GM18511 (cell line): ENCODE measurements at regions not wholly inside any gene's neighbourhood (a gene's known extent, or its start where the extent isn't known, plus 50 kb on each side); places are given as distances from the start of the nearest gene placed in this dataset.

Source experiments
- ATAC-seq: cut with Tn5 transposase; IDR thresholded peaks from one replicate; pipeline ENCODE4 v1.9.1; 2021; ENCODE audit warnings: mild to moderate bottlenecking, moderate library complexity; ENCODE audit not compliant: unreplicated experiment

DNA sequence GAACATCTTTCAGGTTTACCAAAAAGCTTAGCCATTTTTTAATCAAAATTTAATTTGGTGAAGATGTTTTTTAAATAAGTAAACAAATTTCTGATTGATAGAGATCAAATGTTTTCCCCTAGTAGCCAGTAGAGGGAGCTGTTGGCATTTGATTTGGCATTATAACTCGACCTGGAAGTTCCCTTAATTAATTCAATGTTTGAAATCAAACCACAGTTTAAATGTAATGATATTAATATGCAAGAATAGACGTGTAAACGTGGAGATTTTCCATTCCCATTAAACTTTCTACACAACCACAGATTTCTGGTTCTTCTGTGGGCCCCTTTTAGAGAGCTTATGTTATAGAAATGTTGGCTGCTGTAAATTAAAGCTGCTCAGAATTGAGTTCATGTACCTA is 148.1 kb upstream of the MPDZ start:
- ATAC-seq = no peak

- ATAC-seq = no peak
Observed at GRCh38 chr9:13426606-13427005, 147.1 kb upstream of the MPDZ start.

GRCh38 chr9:13424872-13425271 is 145.4 kb upstream of the MPDZ start:
- no peak for ATAC-seq

GRCh38 chr9:13424204-13424603 is 144.7 kb upstream of the MPDZ start:
- ATAC-seq = no peak

DNA sequence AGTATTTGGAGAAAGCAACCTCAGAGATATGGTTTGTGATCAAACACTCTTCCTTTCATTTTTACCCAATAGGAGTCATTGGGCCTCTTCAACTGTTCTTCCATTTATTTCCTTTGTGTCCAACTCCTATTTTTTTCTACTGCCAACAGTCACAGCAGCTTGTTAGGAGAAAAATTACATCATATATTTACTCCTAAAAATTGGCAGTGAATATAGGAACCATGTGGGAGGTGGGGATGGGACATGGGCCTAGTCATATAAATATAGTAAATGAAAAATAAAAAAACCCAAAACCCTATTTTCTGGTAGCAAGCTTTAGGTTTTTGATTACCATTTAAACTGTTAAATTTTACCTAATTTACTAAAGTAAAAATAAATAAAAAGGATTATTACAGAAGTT is 134.9 kb upstream of the MPDZ start:
- ATAC-seq = no peak

DNA sequence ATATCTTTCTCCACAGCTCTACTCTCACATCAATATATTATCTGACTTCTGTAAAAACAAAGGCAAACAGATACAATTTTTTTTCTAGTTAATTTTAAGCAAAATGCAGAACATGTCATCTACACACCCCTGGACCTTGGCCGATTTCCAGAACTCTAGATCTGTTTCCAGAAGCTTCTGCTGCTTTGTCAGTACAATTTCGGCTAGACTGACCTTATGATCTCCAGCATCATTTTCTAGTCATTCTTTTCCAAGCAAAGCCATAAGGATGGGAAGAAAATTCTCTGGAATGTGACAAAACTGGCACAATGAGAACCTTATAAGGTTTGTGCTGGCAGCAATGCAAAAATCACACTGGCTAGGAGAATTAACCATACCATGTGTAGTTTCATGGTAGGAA is 132.8 kb upstream of the MPDZ start:
- no peak for ATAC-seq

DNA sequence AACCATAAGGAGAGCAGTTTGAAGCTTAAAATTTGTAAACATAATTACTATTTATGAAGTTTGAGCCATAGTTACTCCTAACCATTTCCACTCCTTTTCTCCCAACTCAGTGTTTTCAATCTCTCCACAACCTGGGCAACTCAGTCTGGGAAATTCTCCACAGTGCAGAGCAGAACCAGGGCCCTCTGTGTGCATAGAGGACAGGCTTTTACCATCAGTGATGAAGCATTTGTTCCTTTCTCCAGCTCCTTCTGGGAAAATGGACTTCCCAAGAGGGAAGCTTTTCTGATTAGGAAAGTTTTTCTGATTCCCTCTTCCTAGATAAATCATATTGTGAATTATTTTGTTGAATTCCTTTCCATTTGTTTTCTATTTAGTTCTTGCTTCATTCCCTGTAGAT is 132.3 kb upstream of the MPDZ start:
- no peak for ATAC-seq

DNA sequence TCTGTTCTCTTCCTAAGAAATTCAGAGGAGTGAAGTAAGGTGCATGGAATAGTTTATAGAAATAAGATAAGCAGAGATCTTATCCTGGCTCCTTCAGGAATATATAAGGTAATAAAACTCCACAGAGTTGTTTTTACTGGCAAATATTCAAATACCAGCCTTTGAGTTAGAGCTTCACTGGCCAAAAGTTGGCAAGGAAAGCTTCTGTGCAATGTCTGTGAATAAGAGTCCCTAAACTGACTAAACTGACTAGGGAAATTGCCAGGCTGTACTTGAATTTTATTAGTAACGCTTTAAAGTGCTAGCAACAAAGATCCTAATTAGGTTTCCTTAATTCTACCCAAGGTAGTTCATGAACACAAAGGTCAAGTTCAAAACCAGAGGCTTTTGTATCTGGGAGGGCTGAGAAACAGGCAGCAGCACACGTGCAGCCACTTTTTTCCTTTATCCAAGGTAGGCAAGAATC is 131.1 kb upstream of the MPDZ start:
- ATAC-seq = no peak

GRCh38 chr9:13397661-13398060 is 118.2 kb upstream of the MPDZ start:
- no peak for ATAC-seq

DNA sequence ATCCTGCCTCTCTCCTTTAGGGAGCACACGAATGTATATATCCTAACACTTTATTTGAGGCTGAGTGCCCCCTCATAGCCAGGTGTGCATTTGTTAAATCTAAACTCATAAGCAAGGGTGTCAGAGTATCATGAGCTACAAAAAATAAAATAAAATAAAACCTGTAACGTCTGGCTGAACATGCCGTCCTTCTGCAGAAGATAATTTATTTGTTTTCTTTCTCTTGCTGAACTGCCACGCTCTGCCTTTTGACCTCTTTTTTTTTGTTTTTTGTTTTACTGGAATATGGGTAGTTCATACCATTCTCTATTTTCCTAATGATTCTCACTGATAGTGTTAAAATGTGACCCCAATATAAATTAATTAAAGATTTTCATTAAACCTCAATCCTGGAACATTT is 117.7 kb upstream of the MPDZ start:
- no peak for ATAC-seq

DNA sequence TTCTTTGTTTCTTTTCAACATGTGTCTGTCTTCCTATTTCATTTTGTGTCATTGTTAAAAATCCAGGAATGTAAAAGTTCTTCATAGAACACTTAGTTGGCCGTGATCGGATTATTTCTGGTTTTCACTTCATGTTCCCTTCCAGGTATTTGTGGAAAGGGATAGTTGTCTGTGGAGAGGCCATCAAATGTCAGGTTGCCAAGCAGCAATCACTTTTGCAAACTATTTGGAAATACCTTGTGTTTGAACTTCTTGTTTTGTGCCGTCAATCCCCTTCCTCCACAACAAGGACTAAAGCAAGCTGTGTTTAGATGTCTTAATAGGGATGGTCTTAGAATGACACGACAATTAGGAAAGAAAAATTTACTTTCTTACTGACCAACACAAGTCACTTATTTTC is 116.9 kb upstream of the MPDZ start:
- ATAC-seq = no peak

DNA sequence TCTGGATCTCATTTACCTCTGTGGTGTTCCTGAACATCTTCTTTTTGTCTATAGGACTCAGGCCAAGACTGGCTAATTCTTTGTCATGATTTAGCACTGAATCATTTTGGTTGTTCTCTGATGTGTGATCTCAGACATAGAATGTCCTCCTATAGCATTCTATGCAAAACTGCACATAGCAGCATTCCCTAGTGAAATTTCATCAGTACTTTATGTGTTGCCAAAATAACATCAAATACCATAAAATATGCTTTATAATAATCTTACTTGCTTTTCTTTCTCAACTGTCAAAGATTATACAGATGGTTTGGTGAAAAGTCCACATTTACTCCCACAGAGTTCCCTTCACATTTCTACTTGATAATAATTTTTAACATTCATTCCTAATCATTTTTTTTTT is 115.7 kb upstream of the MPDZ start:
- no peak for ATAC-seq

DNA sequence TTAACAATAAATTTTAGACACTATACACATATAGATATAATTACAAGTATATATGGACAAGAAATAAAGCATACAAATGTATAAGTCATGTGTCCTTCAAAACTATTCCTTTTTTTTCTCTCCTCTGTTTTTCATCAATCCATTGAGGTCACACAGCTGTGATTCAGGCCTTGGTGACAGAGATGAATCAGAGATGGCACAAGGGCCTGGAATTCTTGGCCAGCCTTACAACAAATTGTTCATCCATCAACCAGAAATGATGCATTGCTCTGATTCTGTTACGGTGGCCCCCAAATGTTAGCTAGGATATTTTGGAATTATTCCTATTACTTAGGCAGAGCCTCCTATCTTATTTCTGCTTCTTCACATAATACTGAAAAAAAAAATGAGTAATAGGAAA is 108.7 kb upstream of the MPDZ start:
- ATAC-seq = no peak

DNA sequence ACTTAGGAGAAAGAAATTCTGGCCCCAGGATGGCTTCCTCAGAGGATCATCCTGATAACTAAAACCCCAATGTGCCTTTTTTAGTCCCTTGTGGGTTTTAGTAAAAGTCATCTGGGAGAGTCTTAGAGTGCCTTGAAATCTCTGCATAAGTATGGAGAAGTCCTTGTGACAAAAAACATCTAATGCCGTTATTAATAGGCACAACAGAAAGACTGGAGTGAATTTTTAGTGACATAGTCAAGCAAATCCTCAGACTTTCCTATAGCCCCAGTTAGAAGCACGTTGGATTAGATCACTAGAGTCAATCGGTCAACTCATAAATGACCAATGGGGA is 108.2 kb upstream of the MPDZ start:
- ATAC-seq = no peak

DNA sequence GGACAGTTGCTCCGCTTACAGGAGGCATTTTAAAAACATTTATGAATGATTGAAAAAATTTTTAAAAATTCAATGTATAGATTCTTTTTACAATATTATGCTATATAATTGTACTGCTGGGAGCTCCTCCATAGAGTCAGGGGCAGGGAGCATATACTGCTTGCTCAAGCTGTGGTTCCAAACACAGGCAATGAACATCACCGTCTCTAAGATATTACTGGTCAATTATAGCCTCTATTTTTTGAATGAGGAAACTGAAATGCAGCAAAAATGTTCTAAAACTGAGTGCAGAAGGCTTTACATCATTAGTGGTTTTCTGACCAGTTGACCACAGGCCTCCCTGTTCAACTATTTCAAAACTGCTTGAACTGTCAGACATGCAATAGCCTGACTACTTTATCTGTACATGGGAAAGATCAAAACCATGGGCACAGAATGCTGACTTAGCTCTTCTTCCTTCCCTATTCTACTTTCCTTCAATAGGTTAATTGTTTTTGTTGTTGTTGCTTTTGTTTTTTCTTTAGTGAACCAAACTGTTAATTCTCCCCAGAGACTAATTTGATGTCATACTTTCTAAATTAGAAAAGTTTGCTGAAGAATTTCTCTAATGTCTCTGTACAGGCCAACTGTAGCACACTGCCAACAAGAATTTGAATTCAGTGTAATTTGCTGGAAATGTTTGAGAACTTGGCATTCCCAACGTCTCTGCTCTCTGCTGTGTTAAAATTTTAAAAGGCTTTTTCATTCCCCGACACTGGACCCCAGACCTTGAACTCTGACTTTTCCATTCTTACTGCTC is 107.6 kb upstream of the MPDZ start:
- ATAC-seq = no peak

GRCh38 chr9:13386316-13386715 is 106.8 kb upstream of the MPDZ start:
- ATAC-seq = no peak

DNA sequence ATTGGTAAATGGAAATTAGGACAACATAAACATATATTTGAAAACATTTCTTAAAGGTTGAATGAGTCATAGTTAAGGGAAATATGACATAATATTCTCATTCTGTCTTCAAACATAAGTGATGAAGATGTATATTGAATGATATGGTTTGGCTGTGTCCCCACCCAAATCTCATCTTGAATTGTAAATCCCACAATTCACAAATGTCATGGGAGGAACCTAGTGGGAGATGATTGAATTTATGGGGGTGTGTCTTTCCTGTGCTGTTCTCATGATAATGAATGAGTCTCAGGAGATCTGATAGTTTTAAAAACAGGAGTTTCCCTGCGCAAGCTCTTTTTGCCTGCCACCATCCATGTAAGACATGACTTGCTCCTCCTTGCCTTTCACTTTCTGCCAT is 104.4 kb upstream of the MPDZ start:
- ATAC-seq = no peak

- ATAC-seq = no peak
Observed at GRCh38 chr9:13383216-13383615, 103.7 kb upstream of the MPDZ start.

DNA sequence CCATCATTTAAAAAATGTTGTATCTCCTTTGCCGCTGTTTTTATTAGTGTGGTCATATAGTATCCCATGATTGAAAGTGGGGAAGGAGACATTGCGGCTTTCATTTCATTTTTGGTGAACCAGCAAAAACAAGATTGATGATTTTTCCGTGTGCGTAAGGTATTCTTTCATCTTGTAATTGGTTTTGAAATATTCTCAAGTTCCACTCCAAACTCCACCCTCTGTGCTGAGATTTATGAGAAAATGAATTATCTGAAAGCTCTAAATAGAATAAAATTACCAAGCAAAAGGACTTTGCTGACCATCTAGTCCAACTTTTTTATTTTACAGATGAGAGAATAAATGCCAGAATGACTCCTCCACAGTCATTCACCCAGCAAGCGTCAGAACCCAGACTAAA is 103.1 kb upstream of the MPDZ start:
- ATAC-seq = no peak

DNA sequence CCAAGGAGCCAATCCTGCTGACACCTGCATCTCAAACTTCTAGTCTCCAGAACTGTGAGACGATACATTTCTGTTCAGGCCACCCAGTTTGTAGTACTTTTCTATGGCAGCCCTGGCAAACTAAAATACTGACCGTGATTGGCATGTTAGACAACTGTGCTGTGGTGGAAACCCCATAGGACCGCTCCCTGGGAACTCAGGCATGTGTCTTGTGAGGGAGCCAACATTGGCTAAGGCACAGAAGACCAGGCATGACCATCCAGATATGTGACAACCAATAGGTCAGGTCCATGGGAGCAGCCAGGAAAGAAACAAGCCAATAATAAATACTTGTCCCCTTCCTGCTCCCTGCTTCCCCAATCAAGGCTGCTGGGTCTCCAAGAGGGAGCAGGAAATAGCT is 101.4 kb upstream of the MPDZ start:
- ATAC-seq = no peak

GRCh38 chr9:13378154-13378553 is 98.7 kb upstream of the MPDZ start:
- no peak for ATAC-seq

GRCh38 chr9:13377171-13377925 is 97.9 kb upstream of the MPDZ start:
- ATAC-seq = no peak

DNA sequence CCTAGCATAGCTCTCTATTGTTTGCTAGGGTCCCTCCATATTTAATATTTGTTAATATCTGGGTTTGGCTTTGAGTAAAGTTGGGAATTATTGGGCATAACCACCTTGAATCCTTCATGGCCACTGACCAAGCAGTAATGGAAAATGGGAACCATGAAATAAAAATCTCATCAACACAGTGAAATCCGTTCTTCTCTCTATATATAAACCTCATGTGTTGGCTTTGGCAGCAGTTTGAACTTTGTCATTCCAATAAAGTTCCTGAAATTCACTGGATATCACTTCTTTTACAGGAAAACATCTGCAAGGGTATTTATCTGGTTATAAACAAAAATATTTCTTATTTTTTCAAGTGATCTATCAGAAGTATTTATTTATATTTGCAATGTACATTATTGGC is 93.0 kb upstream of the MPDZ start:
- no peak for ATAC-seq
